HG02571 (cell line): ENCODE measurements at regions not wholly inside any gene's neighbourhood (a gene's known extent, or its start where the extent isn't known, plus 50 kb on each side); places are given as distances from the start of the nearest gene placed in this dataset.

Experiments
- ATAC-seq: cut with Tn5 transposase; IDR thresholded peaks from one replicate; pipeline ENCODE4 v1.9.1; 2021; ENCODE audit warnings: mild to moderate bottlenecking, moderate library complexity; ENCODE audit not compliant: unreplicated experiment

DNA sequence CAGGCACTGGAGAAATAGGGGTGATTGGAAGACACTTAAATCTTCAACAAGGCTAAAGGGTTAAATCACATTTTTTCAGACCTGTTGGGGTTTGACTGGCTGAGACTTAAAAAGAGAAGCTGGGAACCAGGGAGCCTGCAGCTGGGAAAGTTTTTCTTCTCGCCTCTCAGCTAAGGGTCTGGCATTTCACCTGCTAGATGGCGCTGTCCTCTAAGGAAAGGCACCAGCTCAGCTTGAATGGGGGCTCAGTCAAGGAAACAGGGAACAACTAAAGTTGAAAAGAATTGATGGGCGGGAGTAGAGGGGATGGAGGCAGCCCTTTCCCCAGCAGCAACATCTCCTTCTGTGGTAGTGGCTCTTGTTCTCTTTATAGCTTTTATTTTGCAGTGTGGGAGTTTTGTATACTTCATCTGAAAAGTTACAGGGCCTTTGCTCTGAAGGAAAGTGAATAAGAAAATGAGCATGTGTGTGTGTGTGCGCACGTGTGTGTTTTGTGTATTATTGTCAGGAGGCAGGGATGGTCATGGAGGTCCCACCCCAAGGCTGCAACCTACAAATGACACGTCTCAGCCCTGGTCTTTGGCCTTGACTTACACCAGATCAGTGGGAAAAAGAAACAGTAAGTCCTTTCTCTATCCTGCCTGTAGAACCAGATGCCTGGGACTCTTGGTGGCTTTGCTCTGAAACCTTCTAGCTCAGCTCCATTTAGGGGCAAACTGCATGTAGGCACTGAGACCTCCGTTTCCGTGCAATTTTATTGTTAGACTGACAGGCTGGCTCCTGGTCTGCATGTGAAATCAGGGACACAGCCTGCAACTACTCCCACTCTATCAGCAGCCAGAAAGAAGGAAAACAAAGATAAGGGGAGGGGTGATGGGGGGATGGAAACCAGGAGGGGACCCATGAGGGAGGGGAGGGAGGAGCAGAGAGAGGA, 316.2 kb upstream of the CLINT1 start:
- no peak for ATAC-seq

- ATAC-seq: no peak
These were observed 315.1 kb upstream of the CLINT1 start for GRCh38 chr5:158174026-158174425.

DNA sequence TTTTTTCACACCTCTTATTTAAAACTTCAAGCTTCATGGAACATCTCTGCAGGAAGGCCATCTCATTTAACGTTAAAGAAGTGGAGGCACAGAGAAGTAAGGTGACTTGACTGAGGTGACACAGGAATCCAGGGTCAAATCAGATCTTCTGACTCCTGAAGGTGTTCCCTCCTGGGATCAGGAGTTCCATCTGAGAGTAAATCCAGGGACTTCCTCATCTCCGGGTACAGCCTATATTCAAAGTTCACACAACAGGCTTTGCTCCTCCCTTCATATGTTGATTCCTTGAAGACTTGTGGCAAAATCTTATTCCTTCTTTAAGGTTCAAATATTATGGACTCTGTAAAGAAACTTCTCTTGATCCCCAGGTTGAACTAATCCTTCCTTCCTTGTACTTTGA, 313.1 kb upstream of the CLINT1 start:
- ATAC-seq: no peak

GRCh38 chr5:158170534-158170933, 311.6 kb upstream of the CLINT1 start:
- ATAC-seq: no peak

DNA sequence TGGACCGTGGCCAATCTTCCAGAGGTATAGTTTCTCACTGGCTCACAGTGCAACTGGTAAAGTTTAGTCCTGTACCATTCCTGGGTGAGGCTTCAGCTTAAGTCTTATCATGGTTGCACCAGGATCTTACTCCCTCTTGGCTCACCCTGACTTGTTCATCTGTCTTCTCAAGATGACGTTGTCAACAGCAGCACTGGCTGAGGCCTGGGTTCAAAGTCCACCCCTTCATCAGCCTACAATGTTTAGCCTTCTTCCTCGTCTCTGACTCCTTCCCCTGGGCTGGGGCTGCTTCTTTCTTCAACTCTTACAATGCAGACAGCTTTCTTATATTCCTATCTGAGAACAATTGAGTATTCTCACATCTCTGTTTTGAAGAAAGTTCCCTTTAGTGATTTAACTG, 311.1 kb upstream of the CLINT1 start:
- no peak for ATAC-seq

DNA sequence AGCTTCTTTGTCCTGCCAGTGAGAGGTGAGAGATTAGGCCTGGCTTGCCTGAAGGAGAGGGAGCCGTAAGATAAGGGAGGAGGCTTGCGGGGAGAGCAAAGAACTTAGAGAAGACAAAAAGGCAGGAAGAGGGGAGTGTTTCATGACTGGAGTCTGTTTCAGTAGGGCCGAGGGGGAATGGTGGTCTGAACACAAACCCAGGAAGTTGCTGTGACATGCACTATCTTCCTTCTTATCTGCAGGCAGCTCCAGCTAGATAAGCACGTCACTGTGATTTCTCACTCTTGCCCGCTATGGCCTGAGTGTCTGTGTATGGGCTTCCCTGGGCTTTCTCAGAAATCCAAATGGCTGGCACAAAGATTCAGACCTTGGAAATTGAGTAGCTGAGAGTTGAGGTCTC, 307.5 kb upstream of the CLINT1 start:
- ATAC-seq: no peak

DNA sequence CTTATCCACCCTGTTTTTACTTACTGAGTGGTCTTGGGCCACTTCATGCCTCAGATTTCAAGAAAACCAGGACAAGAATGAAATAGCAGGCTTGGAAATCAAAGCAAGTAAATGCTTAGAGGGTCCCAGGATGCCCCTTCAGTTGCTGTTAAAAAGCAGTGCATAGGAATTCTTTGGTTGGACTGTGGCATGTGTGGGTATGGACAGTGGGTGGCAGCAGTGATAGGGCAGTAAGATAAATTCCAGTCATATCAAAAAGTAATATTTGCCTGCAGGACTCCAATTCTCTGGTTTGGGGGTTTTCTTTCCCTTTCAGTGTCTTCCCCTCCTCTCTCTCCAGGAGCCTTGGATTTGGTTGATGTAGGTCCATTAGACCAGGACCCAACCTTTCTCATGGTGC, 306.7 kb upstream of the CLINT1 start:
- ATAC-seq: no peak

GRCh38 chr5:158164296-158165047, 305.5 kb upstream of the CLINT1 start:
- ATAC-seq: no peak

DNA sequence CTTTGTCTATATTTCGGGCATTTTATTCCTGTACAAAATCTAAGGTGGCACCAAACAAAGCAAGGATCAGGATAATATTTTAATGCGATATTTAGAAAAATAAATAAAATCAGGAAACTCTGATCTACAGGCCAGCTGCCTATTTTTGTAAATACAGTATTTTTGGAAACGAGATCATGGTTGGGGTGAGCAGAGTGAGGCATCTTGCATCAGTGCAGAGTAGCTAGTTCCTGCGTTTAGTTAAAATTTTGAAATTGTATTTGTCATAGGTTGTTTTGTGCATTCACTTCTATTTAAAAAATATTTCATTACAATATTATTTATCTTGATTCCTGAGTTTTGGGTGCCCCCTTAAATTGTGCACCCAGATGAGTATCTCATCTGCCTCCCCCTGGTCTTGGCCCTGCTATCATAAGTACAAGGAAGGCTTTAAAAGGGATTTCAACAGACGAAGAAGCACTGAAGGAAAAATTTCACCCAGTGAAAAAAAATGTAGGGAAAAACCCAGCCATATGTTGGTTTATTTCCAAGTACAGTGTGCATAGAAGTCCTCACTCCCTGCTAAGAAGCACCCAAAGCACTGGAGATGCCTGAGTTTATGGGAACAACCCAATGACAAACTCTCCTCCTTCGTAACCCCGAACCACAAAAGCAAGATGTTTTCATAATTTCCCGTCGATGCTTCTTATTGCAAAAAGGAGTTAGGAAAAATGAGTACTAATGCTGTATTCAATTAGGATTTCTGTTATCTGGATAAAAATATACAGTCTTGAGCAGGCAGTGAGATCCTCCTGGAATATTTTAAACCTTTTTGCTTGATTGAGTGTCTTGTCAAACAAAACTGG, 304.7 kb upstream of the CLINT1 start:
- ATAC-seq: no peak

- no peak for ATAC-seq
These were observed 303.6 kb upstream of the CLINT1 start for GRCh38 chr5:158162479-158163034.

- no peak for ATAC-seq
These were observed 303.1 kb upstream of the CLINT1 start for GRCh38 chr5:158162026-158162425.

GRCh38 chr5:158159621-158160020, 300.7 kb upstream of the CLINT1 start:
- no peak for ATAC-seq

DNA sequence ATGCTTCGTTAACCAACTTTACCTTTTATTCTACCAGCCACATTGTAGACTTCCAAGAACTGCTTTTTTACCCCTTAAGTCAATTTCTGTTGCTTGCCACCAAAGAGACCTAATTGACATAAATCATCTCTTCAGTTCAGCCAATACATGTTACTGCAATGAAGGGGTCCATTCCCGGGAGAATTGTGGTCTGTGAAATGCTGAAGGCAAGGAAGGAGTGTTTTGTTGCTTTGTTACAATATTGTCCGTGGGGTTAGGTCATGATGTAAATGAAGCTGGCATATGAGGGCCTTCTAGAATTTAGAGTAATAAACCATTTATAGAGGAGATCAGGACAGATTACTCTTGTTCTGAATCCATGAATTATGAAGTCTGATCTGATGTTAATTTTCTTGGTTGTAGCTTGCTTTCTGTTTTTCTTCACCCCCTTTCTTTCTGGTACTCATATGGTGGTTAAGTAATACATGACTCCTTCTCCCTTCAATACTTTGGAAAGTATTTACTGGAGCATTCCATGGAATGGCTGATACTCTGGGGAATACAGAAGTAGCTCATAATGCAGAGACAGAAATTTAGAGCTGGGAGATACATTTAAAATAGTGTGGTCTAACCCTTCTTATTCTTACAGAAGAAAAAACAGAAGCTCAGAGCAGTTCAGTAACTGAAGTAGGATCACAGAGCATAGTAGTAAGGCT, 297.0 kb upstream of the CLINT1 start:
- no peak for ATAC-seq

GRCh38 chr5:158155067-158155466, 296.1 kb upstream of the CLINT1 start:
- ATAC-seq: no peak

- no peak for ATAC-seq
These were observed 295.5 kb upstream of the CLINT1 start for GRCh38 chr5:158154226-158155005.

DNA sequence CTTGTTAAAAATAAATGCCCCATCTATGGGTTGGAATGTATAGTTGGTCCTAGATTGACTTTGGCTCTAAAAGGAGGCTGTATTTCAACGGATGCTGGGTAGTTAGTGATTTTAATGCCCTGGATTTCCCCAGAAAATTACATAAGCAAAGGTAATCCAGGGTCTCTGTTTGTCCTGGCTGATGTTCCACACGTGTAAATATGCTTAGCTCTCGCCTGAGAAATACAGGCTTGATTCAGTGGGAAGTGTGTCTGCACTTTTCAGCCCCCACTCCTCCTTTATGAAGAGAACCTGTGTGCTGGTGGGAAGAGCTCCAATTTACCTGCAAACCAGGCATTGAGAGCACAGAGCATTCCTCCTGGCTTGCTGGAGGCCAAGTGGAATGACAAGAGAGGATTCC, 294.6 kb upstream of the CLINT1 start:
- no peak for ATAC-seq

- ATAC-seq: no peak
These were observed 293.2 kb upstream of the CLINT1 start for GRCh38 chr5:158152136-158152535.

DNA sequence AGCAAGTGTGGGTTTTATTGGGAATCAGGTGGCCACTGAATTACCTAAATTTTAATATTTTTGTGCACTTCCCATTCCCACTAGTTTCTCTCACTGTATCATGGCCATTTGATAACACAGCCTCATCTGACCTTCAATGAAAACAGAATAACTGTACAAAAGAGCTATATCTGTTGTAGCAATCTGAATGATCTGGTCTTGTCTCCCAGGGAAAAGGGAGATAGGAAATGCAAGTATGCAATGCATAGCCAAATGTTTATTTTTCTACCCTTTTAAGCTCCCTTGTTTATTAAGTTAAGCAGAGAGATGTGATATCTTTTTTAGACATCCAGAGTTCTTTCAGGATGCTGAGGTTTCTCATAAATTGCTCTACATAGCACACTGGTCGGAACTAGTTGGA, 288.3 kb upstream of the CLINT1 start:
- ATAC-seq: no peak

GRCh38 chr5:158145827-158146226, 286.9 kb upstream of the CLINT1 start:
- no peak for ATAC-seq

DNA sequence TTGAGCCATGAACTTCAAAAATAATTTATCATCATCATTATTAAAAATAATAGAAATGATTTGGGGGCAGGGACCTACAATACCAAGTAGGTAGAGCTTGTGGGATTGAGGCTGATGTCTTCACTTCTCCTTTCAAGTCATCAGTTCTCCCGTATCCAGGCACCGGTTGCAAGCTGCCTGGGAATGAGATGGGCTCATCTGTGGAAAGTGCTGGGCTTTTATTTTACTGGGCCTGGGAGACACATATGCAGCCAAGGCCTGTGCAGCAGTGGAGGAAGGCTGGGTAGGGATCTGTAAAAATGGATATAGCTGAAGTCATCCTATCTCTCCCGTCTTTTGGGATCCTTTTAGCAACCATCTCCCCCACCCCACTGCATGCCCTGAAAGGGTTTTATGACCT, 284.1 kb upstream of the CLINT1 start:
- ATAC-seq: no peak
